HG03558 (cell line): ENCODE measurements at regions not wholly inside any gene's neighbourhood (a gene's known extent, or its start where the extent isn't known, plus 50 kb on each side); places are given as distances from the start of the nearest gene placed in this dataset.

Experiments
- ATAC-seq: cut with Tn5 transposase; IDR thresholded peaks from one replicate; pipeline ENCODE4 v1.9.1; 2021; ENCODE audit warnings: moderate number of reproducible peaks; ENCODE audit not compliant: unreplicated experiment; ENCODE audit errors: extremely low read depth

DNA sequence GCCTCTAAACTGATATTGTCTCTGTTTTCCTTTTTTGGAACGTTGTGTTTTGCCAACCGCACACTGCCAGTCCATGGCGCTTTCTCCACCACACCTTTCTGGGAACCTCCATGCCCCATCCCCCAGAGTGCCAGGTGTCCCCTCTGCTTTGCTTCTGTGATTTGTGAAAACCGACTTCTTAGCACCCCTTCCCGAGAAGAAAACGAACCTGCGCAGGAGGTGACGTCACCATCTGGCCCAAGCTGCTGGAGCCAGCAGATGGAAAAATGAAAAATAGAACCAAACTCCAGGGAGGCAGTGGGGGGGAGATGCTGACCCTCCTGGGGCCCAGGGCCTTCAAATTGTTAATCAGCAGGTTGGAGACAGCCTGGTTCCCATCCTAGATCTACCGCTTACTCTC, 103.8 kb downstream of the HTR5A start:
- no peak for ATAC-seq

DNA sequence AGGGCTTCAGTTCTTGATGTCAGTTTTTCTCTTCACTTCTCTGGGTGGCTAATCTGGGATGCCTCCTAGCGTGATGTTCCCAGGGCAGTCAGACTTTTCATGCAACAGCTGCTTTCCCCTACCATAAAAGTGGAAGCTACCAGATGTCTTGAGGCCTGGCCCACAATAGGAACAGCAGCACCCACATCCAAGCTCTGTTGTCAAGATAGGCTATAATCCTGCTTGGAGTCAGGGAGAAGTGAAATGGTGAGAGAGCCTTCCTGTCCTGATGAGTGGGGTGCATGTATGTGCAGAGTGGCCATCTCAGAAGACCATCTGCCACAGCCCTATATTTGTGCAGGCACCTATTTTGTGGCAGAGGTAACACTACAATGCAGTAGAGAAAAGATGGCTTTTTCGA, 108.0 kb downstream of the HTR5A start:
- no peak for ATAC-seq

DNA sequence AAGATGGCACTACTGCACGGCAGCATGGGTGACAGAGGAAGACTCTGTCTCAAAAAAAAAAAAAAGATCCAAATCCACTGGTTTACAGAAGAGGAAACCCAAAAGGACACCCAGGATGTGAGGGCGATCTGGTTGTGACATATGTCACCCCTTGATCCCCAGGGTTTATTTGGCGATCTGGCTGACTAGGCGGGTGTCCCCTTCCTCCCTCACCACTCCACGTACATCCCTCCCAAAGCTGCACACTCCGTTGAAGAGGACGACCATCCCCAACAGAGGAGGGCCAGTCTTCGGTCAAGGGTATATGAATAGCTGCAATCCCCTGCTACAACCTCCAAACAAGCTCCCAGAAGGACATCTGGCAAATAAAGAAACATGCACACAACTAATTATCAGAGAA, 111.6 kb downstream of the HTR5A start:
- ATAC-seq, result no peak

DNA sequence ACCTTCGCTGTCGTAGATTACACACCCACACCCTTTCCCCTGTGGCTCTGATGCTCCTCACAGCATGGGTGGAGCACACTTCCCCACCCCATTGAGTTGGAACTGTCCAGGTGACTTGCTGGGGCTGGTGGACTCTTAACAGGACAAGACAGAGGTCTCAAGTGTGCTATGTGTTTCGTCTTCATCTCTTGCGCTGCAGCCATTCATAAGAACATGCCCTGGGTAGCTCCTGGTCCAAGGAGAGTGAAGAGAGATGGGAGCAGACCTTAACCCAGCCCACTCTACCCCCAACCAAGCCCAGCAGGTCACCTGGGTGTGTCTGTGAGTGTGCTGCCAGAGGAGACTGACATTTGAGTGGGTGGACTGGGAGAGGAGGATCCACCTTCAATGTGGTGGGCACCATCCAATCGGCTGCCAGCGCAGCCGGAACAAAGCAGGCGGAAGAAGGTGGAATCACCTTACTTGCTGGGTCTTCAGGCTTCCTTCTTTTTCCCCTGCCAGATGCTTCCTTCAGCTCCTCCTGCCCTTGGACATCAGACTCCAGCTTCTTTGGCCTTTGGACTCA, 112.4 kb downstream of the HTR5A start:
- no peak for ATAC-seq

DNA sequence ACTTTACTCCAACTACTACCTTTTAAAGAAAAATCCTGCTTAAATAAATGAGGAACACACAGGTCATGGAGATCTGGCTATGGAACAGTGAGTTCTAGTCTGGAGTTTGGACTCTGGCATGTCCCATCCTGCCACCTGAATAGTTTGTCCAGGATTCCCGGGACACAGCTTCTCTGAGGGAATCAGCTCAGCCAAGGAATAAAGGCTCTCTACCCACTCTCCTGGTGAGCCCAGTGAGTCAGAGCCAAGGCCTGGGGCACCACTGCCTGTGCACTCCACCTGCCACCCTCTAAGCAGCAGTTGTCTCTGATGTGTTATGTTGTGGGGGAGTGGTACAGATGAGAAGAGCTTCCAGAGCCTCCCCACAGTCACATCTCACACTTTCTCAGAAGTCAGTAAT, 113.5 kb downstream of the HTR5A start:
- ATAC-seq, result no peak

DNA sequence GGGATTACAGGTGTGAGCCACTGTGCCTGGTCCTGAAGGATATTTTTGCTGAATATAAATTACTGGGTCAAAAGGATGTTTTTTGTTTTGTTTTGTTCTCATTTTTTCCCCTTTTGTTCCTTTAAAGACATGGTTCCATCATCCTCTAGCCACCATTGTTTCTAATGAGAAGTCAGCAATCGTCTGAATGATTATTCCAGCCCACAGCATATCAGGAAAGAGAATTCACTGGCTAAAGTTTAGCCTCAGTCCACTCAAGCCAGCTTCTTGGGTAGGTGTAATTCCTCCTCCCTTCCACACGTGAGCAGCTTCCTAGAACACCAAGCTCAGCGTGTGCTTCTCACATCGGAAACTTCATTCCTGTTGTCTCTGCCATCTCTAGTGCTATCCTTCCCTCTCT, 112.8 kb upstream of the INSIG1 start:
- no peak for ATAC-seq

DNA sequence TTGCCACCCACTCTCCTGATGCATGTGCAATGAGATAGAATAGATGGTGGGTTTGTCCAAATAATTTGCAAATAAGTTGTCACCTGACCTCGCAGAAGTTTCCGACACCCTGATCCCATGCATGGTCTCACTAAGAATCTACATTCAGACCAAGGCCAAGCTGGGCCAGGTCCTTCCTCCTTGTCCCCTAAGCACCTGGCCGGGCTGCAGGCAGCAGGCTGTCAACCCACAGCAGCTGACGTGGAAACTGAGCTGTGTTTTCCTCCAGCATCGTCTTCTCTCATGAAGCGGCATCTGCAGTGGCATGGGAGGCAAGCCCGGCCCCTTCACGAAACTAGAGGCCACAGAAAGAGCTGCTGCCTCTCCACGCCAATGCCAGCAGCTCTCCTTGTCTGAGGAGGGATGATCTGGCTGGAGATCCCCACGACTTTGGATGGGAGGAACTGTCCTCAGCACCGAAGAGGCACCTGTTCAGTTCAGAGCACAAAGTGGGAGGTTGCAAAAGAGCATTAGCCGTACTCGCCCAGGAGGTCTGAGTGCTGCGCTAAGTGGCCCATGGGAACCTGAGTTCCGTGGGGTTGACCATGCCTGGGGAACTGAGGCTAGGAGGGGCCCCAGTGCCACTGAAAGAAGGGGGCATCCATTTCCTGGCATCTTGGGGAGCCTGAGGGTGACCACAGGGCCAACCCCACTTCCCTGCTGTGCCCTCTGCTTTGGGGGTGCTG, 110.5 kb upstream of the INSIG1 start:
- ATAC-seq, result no peak

DNA sequence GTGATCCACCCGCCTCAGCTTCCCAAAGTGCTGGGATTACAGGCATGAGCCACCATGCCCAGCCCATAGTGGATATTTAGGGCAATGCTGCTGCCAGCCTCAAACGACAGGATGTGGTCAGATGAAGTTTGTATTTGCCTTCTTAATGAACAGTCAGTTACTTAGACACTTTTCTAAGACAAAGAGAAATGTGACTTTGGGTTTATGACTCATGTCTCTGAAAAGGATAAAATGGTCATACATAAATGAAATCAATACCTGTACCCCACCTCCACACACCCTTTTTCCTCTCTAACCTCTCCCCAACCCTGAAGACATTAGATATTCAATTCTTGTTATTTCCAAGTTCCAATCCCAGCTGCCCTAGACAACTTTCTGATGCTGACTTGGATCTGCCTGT, 109.3 kb upstream of the INSIG1 start:
- no peak for ATAC-seq

DNA sequence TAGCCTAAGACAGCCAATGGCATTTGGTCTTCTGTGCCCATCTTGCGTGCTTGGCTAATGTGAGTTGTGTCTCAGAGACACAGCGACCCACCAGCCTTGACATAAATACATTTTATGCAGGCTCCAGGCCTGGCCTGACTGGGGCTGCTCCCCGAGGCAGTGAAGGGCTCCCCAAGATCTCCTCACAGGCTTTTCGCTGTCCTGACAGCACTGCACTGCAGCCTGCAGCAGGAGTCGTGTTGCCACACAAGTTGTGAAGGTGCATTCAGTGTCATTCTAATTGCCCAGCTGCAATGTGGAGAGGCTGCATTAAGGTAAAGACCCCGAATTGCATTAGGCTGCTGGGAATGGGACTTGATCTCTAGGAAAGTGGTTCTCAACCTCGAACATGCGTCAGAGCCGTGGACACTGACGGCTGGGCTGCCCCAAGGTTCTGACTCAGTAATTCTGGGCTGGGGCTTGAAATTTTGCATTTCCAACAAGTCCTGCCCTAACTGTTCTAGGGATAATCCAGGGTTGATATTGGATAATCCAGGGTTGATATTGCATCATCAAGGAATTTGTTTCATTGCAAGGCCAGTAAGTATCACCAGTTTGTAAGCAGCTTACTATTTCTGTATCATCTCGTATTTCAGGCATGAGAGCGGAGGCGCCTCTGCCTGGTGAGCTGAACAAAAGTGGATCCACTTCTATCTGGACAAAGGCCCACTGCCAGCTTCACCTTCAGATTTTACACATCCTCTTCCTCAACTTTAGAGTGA, 108.7 kb upstream of the INSIG1 start:
- ATAC-seq, result no peak

DNA sequence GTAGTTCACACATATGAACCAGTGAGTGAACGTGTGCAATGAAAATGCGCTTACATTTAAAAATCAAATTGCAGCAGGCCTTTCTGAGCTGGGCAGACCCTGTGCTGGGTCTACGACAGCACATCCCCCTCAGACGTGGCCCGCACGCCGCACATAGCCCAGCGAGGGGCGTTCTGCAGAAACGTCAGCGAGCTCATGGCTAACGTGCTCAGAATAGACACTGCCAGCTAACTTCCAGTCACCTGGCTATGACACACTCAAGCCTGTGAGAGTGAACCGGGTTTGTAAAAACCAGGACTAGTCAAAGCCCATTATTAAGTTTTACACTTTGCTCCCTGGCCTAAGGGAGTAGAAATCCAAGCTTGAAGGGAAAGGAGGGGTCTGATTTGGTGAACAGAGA, 108.1 kb upstream of the INSIG1 start:
- ATAC-seq, result no peak

DNA sequence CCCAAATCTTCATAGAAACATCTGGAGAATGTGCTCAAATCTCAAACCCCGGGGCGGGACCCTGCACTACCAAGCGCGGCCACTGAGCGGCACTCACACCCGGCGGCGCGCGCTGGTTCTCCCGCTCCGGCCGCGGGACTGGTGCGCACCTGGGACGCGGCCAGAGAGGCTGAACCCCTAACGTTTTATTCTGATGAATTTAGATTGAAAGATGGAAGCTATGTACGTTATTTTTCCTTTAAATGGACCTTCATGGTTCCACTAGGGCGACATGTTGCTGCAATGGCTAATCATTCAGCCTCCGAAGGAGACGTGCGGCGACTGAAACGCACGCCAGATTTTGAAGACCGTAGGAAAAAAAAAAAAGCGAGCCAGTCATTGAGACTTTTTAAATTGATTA, 107.0 kb upstream of the INSIG1 start:
- ATAC-seq, result no peak

DNA sequence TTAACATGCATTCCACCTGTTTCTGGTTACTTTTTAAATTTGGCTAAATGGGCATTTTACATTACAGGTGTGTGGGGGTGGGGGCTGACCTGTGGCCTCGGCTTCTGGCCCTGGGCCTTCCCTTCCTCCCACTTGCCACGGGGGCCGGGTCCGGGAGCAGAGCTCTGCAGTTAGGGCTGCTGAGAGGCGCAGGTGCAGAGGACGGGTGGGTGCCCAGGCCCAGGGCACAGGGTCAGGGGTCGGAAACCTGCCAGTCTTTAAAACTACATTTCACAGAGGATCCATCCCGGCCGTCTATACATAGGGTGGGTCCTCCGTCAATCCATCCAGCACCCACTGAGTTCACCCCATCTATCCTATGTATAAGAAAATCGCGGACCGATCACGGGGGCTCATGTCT, 106.5 kb upstream of the INSIG1 start:
- ATAC-seq, result no peak

DNA sequence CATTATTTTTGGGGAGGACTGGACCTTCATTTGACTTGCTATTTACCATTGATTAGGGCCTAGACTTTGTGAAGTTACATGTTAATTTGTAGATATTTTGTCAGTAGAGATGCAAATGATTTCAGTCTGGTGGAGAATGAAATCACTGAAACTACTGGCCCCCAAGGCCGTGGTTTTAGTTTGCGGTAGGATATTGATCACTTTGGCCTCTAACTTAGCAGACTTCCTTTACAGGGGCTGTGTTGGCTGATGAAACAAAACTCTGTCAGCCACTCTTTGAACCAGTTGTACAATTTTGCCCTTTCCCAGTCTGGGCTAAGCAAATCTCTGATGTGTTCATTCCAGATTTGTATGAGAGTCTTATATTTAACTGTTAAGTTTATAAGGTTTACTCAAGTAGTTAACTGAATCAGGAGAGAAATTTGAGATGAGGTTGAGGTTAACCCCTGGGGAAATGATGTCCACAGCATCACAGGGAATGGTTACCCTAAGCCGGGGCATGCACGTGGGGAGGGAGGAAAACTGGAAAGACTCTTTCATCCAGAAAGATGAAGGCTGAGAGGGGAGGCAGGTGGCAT, 105.7 kb upstream of the INSIG1 start:
- no peak for ATAC-seq

DNA sequence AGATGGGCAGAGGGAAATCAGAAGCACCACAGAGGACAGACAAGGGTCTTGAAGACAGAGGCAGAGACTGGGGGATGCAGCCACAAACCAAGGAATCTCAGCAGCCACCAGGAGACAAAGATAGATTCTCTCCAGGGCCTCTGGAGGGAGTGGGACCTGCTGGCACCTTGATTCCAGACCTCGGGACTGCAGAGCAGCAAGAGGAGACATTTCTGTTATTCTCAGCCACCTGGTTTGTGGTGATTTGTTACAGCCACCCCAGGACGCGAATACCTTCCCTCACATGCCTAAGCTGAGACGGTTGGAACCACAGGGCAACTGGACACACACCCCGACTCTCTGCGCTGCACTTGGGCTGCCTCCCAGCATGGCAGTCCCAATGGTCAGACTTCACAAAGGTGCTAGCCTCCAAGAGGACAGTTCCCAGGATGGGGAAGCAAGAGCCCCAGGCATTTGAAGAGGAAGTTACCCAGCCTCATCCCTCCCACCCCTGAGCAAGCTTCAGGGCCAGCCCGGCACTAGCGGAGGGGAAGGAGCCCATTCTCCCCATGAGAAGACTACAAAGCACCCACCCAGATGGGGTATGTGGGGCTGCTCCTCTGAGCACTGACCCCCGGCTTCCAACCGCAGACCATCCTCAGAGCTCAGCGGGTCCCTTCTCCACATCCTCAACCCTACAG, 104.6 kb upstream of the INSIG1 start:
- ATAC-seq, result no peak

DNA sequence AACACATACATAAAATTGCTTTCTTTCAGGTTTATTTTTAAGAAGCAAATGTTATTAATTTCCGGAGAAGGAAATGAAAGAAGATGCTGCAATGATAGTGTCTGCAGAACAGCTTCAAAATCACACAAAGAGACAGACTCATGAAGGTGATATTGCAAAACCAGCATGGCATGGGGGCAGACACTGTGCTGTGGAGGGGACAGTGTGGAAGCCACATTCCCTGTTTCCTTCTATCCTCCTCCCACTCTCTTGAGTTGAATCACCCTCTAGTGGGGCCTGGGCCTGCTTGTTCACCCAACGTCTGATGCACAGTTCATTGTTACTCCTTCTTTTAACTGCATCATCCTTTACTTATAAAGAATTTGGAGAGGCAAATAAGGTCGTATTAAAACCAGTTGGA, 104.0 kb upstream of the INSIG1 start:
- no peak for ATAC-seq

DNA sequence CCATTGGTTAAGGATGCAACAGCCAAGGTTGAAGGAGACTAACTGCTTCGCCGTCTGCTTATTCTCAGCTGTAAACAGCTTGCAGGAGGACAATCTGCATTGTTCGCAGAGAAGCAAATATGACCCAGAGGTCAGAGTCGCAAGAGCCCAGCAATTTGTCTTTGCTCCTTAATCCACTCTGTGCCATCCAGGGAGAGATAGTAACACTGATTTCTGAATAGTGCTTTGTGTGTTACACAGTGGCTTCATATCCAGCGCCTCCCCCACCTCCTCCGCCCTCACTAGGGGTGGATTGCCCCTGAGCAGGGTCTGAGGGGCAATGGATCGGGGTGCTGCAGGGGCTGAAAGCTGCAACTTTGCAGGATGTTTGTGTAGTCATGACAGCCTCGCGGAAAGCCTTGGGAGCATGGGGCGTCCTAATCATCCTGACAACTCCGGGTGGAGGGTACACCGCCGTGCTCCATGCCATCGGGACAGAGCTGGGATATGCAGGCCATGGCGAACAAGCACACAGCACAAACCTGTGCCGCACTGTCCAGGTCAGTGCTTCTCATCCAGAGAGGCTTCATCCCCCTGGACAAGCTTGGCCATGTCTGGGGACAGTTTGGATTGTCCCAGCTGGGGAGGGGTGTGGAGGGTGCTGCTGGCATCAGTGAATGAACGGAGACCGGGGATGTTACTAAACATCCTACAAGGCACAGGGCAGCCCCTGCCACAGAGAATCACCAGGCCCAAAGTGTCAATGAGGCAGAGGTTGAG, 103.1 kb upstream of the INSIG1 start:
- no peak for ATAC-seq

DNA sequence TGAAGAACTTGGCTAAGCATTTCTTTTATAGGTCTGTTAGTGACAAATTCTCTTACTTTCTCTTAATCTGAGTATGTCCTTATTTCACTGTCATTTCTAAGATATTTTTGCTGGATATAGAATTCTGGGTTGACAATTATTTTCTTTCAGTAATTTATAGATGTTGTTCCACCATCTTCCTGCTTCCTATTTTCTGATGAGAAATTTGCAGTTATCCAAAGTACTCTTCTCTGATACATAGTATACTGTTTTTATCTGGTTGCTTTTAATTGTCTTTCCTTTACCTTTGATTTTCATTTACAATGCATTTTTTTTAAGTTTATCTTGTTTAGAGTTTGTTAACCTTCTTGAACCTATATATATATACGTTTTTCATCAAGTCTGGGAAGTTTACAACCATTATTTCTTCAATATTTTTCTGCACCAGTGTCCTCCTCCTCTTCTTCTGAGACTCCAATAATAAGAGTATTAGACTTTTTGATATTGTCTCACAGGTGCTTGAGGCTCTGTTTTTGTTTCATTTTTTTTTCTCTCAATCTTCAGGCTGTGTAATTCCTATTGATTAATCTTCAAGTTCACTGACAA, 101.6 kb upstream of the INSIG1 start:
- no peak for ATAC-seq

DNA sequence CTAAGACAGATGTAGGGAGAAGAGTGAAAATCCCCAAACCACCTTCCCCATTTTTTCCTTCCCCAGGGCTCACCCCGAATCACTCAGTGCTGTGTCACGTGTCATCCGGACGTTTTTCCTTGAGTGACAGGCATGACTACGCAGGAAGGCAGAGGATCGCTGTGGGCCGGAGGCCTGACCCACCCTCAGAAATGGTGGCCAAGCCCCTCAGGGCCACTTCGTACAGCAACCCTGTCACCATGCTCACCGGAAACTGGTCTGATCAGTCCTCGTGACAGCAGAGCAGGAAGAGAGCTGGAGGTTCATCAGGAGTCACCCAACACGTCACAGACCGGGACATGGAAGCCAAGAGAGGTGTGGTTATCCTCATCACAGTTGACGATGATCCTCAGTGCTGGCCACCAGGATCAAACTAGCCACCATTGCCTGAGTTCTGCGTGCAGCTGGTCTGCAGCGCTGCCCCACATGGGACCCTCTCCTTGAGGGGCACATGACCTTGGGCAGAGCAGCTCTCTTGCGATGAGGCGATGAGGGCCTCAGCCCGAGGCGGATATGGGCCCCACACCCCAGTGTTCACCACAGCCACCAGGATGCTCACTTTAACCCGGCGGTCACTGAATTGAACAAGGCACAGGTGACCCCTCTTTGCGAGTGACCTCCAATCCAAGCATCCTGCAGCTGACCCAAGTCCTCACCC, 99.3 kb upstream of the INSIG1 start:
- no peak for ATAC-seq
